Stimulated activated CD4-positive, alpha-beta T cell treated with anti-CD3 and anti-CD28 coated beads, Interleukin-4, amount 100 ng/mL, for 48 hours (primary cell): ENCODE measurements at regions not wholly inside any gene's neighbourhood (a gene's known extent, or its start where the extent isn't known, plus 50 kb on each side); places are given as distances from the start of the nearest gene placed in this dataset.

ENCODE experiments used
- DNase-seq, 2 donors: peaks; one replicate each; pipeline ENCODE4 v3.0.0-alpha.2; 2020; ENCODE audit warnings: low read depth in 2 of 2

DNA sequence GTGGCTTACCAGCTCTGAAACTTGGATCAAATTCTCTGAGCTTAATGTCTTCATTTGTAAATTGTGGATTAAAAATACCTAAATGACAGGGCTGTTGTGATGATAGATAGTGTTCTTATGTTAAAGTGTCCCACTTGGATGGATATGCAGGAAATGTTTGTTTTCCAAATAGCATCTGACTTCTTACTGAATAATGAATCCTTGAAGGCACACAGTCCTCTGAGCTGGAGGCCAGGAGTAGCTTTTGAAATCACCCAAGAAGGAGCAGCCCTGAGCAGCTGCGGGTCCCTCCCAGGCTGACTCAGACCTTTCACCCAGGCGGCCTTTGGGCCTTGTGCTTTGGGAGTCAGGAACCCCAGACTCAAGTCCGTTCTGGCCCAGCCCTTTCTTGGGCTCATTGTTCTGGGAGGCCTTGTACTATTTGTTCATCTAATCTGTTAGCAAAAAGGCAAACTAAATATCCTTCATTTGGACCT is 173.0 kb upstream of the GATA6 start:
- DNase-seq: no peak

- DNase-seq: no peak
Observed at GRCh38 chr18:21997207-21998143, 171.9 kb upstream of the GATA6 start.

DNA sequence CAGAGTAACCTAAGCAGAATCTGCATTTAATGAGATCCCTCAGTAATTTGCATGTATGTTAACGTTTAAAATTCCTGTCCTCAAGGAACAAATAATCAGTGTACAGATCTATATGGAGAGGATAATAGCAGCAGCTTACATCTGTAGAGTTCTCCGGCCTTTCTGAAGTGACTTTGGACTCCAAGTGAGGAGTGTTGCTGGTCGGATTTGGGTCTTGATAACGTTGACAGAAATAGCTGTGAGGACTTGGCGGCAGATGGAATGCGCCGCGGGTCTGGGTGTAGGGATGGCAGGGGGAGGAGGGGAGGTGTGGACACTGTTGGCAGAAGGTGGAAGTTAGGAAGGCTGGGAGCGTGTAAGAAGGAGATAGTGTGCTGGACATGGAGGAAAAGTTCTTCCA is 170.9 kb upstream of the GATA6 start:
- no peak for DNase-seq

- DNase-seq: no peak
Observed at GRCh38 chr18:22001912-22002487, 167.4 kb upstream of the GATA6 start.

GRCh38 chr18:22005191-22005841 is 164.1 kb upstream of the GATA6 start:
- no peak for DNase-seq

DNA sequence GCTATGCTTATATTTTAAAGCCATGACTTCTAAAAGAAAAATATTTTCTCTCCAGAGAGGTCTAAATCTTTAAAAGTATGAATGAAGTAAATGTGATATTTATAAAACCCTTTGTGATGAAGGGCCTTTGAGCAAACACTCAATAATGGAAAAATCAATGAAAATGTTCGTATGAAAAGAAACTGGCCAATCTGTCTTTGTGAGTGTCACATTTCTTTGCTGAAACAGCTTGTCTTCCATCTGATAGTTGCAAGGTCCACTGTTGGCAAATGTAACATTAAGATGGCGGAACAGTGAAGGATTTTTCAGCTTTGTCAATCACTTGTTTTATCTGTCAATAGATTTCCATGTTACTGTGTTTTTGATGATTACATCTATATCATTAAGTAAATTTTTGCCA is 162.9 kb upstream of the GATA6 start:
- no peak for DNase-seq

DNA sequence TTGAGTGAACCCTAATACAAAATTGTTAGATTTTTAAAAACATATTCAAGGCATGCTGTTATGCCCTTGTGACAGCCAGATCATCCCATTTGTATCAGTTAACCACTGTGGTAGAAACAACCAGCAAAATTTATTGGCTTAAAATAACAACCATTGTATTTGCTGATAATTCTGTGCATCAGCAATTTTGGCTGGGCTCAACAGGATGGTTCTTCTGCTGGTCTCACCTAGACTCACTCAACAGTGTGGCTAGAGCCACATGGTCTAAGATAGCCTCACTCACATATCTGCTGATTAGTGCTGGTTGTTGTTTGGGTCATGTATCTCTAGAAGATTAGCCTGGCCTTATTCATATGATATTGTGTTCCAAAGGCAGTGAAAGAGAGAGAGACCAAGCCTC is 160.1 kb upstream of the GATA6 start:
- DNase-seq: no peak

GRCh38 chr18:22013993-22014392 is 155.4 kb upstream of the GATA6 start:
- no peak for DNase-seq

- no peak for DNase-seq
Observed at GRCh38 chr18:22015156-22015555, 154.2 kb upstream of the GATA6 start.

DNA sequence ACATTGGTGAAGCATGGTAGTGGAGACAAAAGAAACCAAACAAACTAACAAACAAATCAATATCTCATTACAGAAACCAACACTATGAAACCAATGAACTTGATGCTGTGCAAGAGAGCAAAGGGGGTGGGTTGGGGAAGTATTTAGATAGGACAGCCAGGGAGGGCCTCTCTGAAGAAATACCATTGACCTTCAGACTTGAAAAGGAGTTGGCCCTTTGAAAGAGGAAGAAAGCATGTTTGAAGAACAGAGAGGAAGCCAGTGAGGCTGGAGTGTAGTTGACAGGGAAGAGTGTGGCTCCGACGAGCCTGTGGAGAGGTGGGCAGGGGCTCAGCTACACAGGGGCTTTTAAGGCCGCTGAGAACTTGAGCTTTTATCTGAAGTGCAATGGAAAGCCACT is 151.0 kb upstream of the GATA6 start:
- no peak for DNase-seq

- DNase-seq: no peak
Observed at GRCh38 chr18:22019193-22019592, 150.2 kb upstream of the GATA6 start.

DNA sequence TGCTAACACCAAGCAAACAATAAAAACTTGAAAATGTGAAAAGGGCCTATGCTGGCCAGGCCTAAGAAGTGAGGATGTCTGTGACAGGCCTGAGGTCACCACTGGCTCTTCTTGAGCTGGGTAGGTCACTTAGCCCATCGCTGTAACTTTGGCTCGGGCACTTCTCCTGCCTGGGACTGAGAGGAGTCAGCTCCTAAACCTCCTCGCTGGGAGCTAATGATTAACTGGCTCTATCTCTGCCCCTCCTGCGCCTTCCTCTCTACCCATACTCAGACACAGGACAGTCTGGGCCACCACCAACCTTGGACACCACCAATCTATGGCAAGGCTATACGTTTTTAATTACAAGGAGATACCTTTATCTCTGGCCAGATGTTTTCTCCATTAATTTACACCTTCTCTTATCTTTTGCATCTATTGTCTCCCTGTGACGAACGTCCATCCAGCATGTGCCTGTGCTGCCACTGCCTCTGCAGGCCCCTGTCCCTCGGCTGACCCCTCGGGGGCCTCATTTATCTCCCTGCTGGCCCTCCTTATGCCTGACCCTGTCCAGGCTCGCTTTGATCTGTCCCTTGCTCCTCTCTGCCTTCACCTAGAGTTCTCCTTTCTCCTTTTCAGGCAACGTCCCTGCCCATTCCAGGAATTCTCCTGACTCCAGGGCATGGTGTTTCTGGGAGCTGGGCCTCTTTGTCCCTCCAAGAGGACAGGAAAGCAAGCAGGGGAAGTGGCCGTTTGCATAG is 149.1 kb upstream of the GATA6 start:
- no peak for DNase-seq

- no peak for DNase-seq
Observed at GRCh38 chr18:22020867-22021370, 148.5 kb upstream of the GATA6 start.

DNA sequence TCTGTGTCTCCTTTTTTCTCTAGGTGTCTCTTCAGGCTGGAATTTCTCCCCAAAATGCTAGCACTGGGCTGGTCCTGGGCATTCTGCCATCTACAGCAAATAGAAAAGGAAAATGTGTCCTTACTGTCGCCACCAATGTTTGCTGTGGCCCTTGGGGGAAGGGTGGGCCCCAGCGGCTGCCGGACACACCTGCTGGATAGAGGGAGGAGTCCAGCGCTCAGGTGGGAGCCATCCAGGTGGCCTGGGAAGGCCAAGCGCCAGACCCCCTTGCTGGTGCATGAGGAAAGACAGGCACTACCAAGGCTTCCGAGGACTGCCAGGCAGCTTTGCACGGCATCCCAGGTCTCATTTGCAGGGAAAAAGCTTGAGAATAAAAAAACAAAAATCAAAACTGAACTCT is 147.7 kb upstream of the GATA6 start:
- no peak for DNase-seq

DNA sequence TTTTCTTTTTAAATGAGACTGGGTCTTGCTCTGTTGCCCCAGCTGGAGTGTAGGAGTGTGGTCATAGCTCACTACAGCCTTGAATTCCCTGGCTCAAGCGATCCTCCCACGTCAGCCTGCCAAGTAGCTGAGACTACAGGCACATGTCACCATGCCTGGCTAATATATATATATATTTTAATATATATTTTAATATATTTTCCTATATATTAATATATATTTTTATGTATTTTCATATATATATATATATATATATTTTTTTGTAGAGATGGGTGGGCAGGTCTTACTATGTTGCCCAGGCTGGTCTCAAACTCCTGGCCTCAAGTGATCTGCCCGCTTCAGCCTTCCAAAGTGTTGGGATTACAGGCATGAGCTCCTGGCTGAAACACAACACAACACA is 144.5 kb upstream of the GATA6 start:
- DNase-seq: no peak

- DNase-seq: no peak
Observed at GRCh38 chr18:22026362-22026761, 143.0 kb upstream of the GATA6 start.

GRCh38 chr18:22026889-22027288 is 142.5 kb upstream of the GATA6 start:
- no peak for DNase-seq

DNA sequence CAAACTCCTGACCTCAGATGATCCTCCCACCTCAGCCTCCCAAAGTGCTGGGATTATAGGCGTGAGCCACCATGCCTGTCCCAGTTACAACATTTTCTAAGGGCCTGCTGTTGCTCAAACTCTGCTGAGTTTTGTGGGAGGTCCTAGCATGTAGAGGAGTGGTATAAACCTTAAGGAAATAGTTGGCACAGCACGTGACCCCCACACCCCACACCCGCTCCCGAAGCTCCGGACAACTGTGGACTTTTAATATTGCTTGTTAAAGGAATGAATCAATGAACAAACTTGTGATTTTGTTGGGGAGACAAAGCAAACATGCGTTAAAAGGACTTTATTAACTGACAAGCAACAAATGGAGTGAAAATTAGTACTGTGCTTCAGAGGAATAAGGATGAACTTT is 137.8 kb upstream of the GATA6 start:
- no peak for DNase-seq

- no peak for DNase-seq
Observed at GRCh38 chr18:22032392-22032961, 136.9 kb upstream of the GATA6 start.

- DNase-seq: no peak
Observed at GRCh38 chr18:22033085-22033484, 136.3 kb upstream of the GATA6 start.

- no peak for DNase-seq
Observed at GRCh38 chr18:22034276-22034675, 135.1 kb upstream of the GATA6 start.

GRCh38 chr18:22040533-22040932 is 128.9 kb upstream of the GATA6 start:
- no peak for DNase-seq
